ENCODE measurements at regions not wholly inside any gene's neighbourhood (a gene's known extent, or its start where the extent isn't known, plus 50 kb on each side); places are given as distances from the start of the nearest gene placed in this dataset.

- no peak for DNase-seq
Observed at GRCh38 chr1:229768232-229768631, 142.2 kb downstream of the URB2 start.

GRCh38 chr1:229769006-229769405 lies 143.0 kb downstream of the URB2 start:
- no peak for DNase-seq

- no peak for DNase-seq
Observed at GRCh38 chr1:229769809-229770208, 143.8 kb downstream of the URB2 start.

GRCh38 chr1:229778794-229779193 lies 152.7 kb downstream of the URB2 start:
- no peak for DNase-seq

DNA sequence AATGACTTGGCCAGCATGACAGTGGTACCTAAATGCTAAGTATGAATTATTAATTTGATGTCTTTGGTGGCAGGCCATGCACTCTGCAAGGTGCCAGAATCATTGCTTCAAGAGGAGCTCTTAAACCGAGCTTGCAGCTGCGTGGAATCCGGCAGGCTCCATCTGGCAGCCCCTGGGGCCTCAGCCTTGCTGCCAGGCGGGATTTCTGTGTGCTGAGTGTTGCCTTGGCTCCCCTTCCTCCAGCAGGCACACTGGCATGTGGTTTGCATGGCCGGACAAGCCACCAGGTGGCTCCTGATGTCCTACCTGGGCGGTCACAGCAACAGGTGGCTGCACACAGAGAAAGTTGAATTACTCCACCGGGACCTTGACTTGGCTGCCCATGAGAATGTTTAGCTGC lies 155.4 kb downstream of the URB2 start:
- no peak for DNase-seq

DNA sequence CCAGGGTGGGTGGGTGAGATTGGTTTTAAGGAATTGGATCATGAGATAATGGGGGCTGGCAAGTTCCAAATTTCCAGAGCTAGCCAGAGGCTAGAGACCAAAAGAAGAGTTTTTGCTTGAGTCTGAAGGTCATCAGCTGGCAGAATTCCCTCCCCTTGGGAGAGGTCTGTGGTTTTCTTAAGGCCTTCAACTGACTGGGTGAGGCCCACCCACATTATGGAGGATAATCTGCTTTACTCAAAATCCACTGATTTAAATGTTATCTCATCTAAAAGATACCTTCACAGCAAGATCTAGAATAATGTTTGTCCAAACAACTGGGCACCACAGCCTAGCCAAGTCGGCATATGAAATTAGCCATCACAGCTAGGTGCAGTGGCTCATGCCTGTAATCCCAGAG lies 156.4 kb downstream of the URB2 start:
- DNase-seq, result no peak

DNA sequence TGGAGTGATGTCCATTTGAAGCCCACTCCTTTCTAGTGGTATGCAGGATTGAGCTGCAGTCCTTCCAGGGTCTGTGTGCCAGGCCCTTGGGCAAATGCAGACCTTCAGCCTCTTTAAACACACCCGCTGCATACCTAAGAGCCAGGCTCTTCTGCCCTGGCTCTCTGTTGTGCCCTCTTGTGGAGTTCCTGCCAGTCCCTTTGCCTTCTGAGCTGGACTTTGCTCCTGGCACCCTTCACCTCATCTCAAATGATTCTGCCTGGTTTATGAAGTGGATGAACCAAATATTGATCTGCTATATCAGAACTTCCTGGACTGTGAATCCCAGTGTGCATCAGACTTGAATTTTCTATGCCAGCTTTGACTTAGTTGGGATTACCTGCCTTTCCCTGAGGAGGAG lies 158.8 kb downstream of the URB2 start:
- DNase-seq, result no peak

- no peak for DNase-seq
Observed at GRCh38 chr1:229786974-229787610, 161.0 kb downstream of the URB2 start.

- DNase-seq, result no peak
Observed at GRCh38 chr1:229788004-229788403, 162.0 kb downstream of the URB2 start.

DNA sequence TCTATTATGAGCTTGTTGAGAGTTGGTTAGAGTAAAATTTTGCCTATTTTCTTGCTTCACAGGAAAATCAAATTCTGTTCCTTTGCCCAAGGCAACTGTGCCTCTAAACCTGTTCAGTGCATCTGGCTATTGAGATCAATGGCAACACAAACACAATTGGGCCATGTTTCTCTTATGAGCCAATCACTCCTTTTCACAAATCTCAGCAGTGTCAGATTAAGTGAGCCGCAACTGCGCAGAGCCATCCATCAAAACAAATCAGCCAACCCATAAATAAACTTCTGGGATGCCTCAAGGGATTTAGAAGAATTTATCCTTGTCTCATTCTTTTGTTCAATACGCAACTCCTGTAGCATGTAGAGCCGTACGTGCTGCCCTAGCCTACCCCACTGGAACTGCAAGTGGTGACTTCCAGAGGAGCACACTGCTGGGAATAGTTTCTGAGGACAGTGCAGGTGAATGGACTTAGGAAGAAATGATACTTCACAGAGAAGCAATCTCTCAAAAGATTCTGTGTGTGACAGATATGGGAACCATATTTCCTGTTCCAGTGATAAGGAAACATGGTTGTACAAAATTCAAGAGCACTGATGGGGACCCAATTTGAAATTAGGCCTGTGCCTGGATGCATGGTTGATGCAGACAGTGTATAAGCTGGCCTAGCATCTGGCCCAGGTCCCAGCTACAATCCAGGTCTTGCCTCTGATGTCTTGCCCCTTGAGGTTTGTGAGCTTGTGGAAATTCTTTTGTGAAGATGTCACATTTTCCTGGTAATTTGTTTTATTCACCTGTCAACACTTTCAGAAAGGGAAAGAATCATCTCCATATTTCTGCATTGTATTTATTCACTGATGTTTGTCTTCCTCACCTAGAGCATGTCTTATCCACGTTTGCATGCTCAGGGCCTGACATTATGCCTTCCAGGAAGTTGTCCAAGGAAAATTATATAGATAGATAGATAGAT lies 166.2 kb downstream of the URB2 start:
- no peak for DNase-seq

- no peak for DNase-seq
Observed at GRCh38 chr1:229793488-229793887, 167.4 kb downstream of the URB2 start.

- DNase-seq, result no peak
Observed at GRCh38 chr1:229798558-229798957, 172.5 kb downstream of the URB2 start.

GRCh38 chr1:229803626-229804217 lies 177.7 kb downstream of the URB2 start:
- no peak for DNase-seq

- no peak for DNase-seq
Observed at GRCh38 chr1:229808272-229808671, 182.2 kb downstream of the URB2 start.

DNA sequence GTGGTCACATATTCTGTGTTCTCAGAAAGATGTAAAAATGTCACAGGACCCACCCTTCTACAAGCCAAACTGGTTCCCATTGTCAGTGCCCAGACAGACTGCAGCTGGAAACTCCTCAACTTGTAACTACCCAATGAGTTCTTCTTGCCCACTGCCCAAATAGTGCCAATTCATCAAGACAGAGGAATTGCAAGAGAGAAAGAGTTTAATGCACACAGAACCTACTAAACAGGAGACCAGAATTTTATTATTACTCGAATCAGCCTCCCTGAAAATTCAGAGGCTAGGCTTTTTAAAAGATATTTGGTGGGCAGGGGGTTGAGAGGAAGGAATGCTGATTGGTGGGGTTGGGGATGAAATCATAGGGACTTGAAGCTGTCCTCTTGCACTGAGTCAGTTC lies 184.1 kb downstream of the URB2 start:
- DNase-seq, result no peak

- no peak for DNase-seq
Observed at GRCh38 chr1:229810961-229811360, 184.9 kb downstream of the URB2 start.

- DNase-seq, result no peak
Observed at GRCh38 chr1:229812148-229812547, 186.1 kb downstream of the URB2 start.

DNA sequence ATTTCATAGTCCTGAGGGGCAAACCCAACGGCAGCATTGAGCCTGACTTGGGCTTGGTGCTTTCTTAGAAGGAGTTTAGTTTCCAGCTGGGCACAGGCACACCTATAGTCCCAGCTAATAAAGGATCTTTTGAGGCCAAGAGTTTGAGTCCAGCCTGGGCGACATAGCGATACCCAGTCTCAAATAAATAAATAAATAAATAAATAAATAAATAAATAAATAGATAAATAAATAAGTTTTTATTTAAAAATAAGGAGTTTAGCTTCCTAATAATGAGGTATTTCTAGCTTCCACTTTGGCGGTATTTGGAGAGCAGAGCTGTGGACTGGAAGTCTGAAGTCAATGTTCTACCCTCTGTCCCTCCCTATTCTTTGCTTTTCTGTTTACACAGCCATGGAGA lies 186.6 kb downstream of the URB2 start:
- no peak for DNase-seq

GRCh38 chr1:229815076-229815475 lies 189.0 kb downstream of the URB2 start:
- no peak for DNase-seq

GRCh38 chr1:229815961-229816360 lies 189.9 kb downstream of the URB2 start:
- DNase-seq, result no peak

- DNase-seq, result no peak
Observed at GRCh38 chr1:229817936-229818335, 191.9 kb downstream of the URB2 start.

GRCh38 chr1:229819091-229819490 lies 193.0 kb downstream of the URB2 start:
- no peak for DNase-seq

DNA sequence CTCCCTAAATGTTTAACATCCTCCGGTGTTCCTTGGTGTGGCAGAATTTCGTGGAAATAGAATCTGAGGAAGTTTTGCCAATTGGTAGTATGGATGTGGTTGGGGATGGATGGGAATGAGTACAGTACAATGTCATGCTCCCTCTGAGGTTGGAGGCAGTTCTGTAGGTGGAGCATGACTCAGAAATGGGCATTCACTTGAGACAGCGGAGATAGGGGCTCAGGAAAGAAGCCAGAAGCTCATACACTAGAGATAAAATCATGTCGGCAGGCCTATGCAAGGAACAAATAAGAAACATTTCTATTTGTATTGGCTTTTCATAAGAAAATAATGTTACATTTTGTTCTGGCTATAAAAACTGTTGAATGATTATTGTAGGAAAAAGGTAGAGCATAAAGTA lies 196.0 kb downstream of the URB2 start:
- DNase-seq, result no peak

GRCh38 chr1:229825042-229825441 lies 199.0 kb downstream of the URB2 start:
- DNase-seq, result no peak

Data from activated T-cell treated with anti-CD3 and anti-CD28 coated beads for 4 hours (primary cell).